Suprapubic skin (tissue), 4 donors: ENCODE measurements at regions not wholly inside any gene's neighbourhood (a gene's known extent, or its start where the extent isn't known, plus 50 kb on each side); places are given as distances from the start of the nearest gene placed in this dataset.

Source experiments
- DNase-seq, 2 donors: peaks; one replicate each; pipeline ENCODE4 v3.0.0-alpha.2; 2019; ENCODE audit warnings: low spot score in 2 of 2
- H3K27ac ChIP-seq: fragments of 200-600 bp; sonication (generic); one replicate; pipeline ENCODE4 v1.5.1; 2019
- H3K27me3 ChIP-seq: fragments of 200-600 bp; sonication (generic); one replicate; pipeline ENCODE4 v1.5.1; 2019
- H3K36me3 ChIP-seq: fragments of 200-600 bp; sonication (generic); one replicate; pipeline ENCODE4 v1.5.1; 2019
- H3K4me1 ChIP-seq: fragments of 200-600 bp; sonication (generic); one replicate; pipeline ENCODE4 v1.5.1; 2019
- H3K4me3 ChIP-seq: fragments of 200-600 bp; sonication (generic); one replicate; pipeline ENCODE4 v1.5.1; 2019; ENCODE audit warnings: mild to moderate bottlenecking
- H3K9me3 ChIP-seq: fragments of 200-600 bp; sonication (generic); one replicate; pipeline ENCODE4 v1.5.1; 2019
- CTCF ChIP-seq, 2 donors: fragments of 200-600 bp in 1 of 2; fragments of 450-650 bp in 1 of 2; sonication (generic) in 1 of 2; IDR thresholded peaks; one replicate each; pipeline ENCODE4 v1.5.1; 2016 to 2019; ENCODE audit warnings: antibody characterized with exemption in 2 of 2, mild to moderate bottlenecking in 1 of 2, moderate library complexity in 1 of 2
- EP300 ChIP-seq: sonication (generic); formaldehyde crosslinking; IDR thresholded peaks from one replicate; pipeline ENCODE4 v1.6.1; 2017; ENCODE audit warnings: antibody characterized with exemption
- POLR2A ChIP-seq, 2 donors: fragments of 450-650 bp; IDR thresholded peaks; one replicate each; pipeline ENCODE4 v1.6.1; 2017; ENCODE audit warnings: antibody characterized with exemption in 2 of 2, mild to moderate bottlenecking in 2 of 2, moderate library complexity in 2 of 2
- POLR2AphosphoS5 ChIP-seq, 3 donors: sonication (generic); formaldehyde crosslinking; IDR thresholded peaks; one replicate each; pipeline ENCODE4 v1.6.1; 2017; ENCODE audit warnings: antibody characterized with exemption in 3 of 3
- WGBS: methylation state at CpG from one replicate; pipeline ENCODE4 v1.1.5; 2018; 5-methylcytosine and 5-hydroxymethylcytosine counted together

GRCh38 chrX:39705290-39705689 lies 392.5 kb downstream of the BCOR start:
- TF ChIP-seq POLR2A (IDR thresholded peaks at IDR 0.05) = no peak
- no peak for TF ChIP-seq POLR2AphosphoS5 (IDR thresholded peaks at IDR 0.05)
- TF ChIP-seq CTCF (IDR thresholded peaks at IDR 0.05) = peak in 1 of 2 donors; percentile 58
- Histone ChIP-seq H3K4me1 (no peaks in the 10 kb centered on the region), H3K4me3 (no peak overlapping the region), H3K27me3 (no peaks in the 10 kb centered on the region), H3K9me3 (no peaks in the 10 kb centered on the region), H3K27ac (no peak overlapping the region), H3K36me3 (no peaks in the 10 kb centered on the region)
- DNase-seq = peak in 1 of 2 donors; percentile 74
- WGBS = 5% methylated on average over 2 of the region's 2 CpGs

GRCh38 chrX:39709364-39709763 lies 388.4 kb downstream of the BCOR start:
- no peak for DNase-seq
- no peak overlapping the region for H3K27ac ChIP-seq
- no peak overlapping the region for H3K4me3 ChIP-seq
- H3K4me1 ChIP-seq = no peaks in the 10 kb centered on the region
- 82% methylated on average over 1 of the region's 1 CpG for WGBS
- no peaks in the 10 kb centered on the region for H3K27me3 ChIP-seq
- H3K9me3 ChIP-seq = no peaks in the 10 kb centered on the region
- H3K36me3 ChIP-seq = no peaks in the 10 kb centered on the region
- TF ChIP-seq CTCF (IDR thresholded peaks at IDR 0.05) (no peak), POLR2A (IDR thresholded peaks at IDR 0.05) (no peak), POLR2AphosphoS5 (IDR thresholded peaks at IDR 0.05) (no peak), EP300 (no peak)

DNA sequence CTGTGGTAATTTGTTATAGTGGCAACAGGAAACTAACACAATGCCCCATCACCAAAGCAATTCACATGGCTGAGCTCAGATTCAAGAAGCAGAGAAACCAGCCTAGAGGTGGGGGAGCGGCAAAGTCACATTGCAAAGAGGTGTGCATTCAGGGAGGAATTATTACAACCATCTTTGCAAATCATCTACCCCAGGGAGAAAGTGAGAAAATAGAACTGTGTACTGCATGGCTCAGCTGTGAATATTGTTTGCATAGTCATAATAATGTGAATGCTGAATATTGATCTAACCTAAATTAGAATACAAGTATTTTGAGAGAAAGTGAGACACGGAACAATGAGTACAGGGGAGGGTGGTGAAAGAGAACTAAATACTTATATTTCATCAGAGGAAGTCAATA lies 387.9 kb downstream of the BCOR start:
- TF ChIP-seq POLR2A (IDR thresholded peaks at IDR 0.05) (no peak), CTCF (IDR thresholded peaks at IDR 0.05) (no peak), EP300 (no peak)
- no peaks in the 10 kb centered on the region for H3K36me3 ChIP-seq
- no peak overlapping the region for H3K4me3 ChIP-seq
- no peaks in the 10 kb centered on the region for H3K9me3 ChIP-seq
- no peak for DNase-seq
- no peak overlapping the region for H3K27ac ChIP-seq
- no peaks in the 10 kb centered on the region for H3K27me3 ChIP-seq
- H3K4me1 ChIP-seq = no peaks in the 10 kb centered on the region
- 86% methylated on average over 2 of the region's 2 CpGs for WGBS

GRCh38 chrX:39710776-39711175 lies 387.0 kb downstream of the BCOR start:
- Histone ChIP-seq H3K9me3 (no peaks in the 10 kb centered on the region), H3K27ac (no peak overlapping the region), H3K4me3 (no peak overlapping the region), H3K27me3 (no peaks in the 10 kb centered on the region), H3K36me3 (no peaks in the 10 kb centered on the region), H3K4me1 (no peaks in the 10 kb centered on the region)
- no peak for TF ChIP-seq POLR2A (IDR thresholded peaks at IDR 0.05)
- TF ChIP-seq EP300 = no peak
- TF ChIP-seq POLR2AphosphoS5 (IDR thresholded peaks at IDR 0.05) = no peak
- no peak for TF ChIP-seq CTCF (IDR thresholded peaks at IDR 0.05)
- WGBS = 69% methylated on average over 1 of the region's 1 CpG
- no peak for DNase-seq

DNA sequence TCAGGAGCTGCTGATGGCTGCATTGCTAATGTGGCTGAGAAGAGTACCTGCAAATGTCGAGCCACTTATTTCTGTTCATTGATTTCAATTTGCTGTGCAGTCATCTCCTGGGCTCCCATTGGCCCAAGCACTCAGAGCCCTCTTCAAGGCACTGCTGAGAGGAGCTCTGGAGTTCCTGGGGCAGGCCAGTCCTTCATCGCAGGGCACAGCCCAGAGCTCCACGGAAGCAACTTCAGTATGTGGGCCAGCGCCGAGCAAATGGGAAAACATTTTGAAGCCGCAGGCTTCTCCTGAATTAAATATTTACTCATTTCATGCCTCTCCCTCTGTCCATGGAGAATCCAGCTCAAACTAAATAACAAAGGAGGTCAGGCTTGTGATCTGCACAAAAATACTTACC lies 383.3 kb downstream of the BCOR start:
- DNase-seq = no peak
- H3K27me3 ChIP-seq = no peaks in the 10 kb centered on the region
- no peaks in the 10 kb centered on the region for H3K9me3 ChIP-seq
- peaks cover 7% of the 10 kb centered on the region for H3K4me1 ChIP-seq
- TF ChIP-seq EP300 = no peak
- no peaks in the 10 kb centered on the region for H3K36me3 ChIP-seq
- whole genome bisulfite sequencing = 94% methylated on average over 6 of the region's 6 CpGs
- no peak overlapping the region for H3K4me3 ChIP-seq
- H3K27ac ChIP-seq = no peak overlapping the region

GRCh38 chrX:39716401-39716800 lies 381.4 kb downstream of the BCOR start:
- WGBS = 74% methylated on average over 6 of the region's 8 CpGs
- no peak for DNase-seq

More at GRCh38 chrX:39716401-39716800, 381.4 kb downstream of the BCOR start:
- Histone ChIP-seq H3K27ac (no peak overlapping the region), H3K4me3 (no peak overlapping the region), H3K4me1 (peaks cover 7% of the 10 kb centered on the region), H3K27me3 (no peaks in the 10 kb centered on the region), H3K9me3 (no peaks in the 10 kb centered on the region), H3K36me3 (no peaks in the 10 kb centered on the region)
- TF ChIP-seq CTCF (IDR thresholded peaks at IDR 0.05) (no peak), EP300 (no peak), POLR2AphosphoS5 (IDR thresholded peaks at IDR 0.05) (no peak), POLR2A (IDR thresholded peaks at IDR 0.05) (no peak)
